PC-9 (cell line): ENCODE measurements at regions not wholly inside any gene's neighbourhood (a gene's known extent, or its start where the extent isn't known, plus 50 kb on each side); places are given as distances from the start of the nearest gene placed in this dataset.

ENCODE experiments used
- EZH2 ChIP-seq: fragments of 200-600 bp; sonication (generic); IDR thresholded peaks from 2 replicates; pipeline ENCODE4 v1.8.0; 2017; ENCODE audit warnings: antibody characterized with exemption, low read depth
- TF ChIP-seq, protein P1 (sequence below): fragments of 200-600 bp; sonication (generic); conservative IDR thresholded peaks from 2 replicates; pipeline ENCODE4 v1.6.1; 2017; ENCODE audit warnings: mixed run types, antibody characterized with exemption, mild to moderate bottlenecking, moderate library complexity

DNA sequence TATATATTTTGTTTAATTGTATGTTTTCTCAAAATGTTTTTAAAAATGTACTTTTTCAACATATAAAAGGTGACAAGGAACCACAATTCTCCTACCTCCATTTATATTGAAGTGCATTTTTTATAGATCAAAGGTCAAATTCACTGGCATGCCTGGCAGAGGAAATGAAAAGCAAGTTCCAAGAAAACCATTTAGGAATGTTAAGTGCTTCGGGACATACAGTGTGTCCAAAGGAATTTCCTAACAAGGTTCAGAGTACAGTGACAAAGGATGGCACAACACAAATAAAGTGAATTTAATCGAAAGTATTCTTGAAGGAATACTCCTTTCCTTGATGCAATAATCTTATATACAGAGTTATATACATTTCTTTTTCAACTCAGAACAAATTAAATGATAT lies 242.3 kb downstream of the CCER1 start:
- TF ChIP-seq, protein P1, sequence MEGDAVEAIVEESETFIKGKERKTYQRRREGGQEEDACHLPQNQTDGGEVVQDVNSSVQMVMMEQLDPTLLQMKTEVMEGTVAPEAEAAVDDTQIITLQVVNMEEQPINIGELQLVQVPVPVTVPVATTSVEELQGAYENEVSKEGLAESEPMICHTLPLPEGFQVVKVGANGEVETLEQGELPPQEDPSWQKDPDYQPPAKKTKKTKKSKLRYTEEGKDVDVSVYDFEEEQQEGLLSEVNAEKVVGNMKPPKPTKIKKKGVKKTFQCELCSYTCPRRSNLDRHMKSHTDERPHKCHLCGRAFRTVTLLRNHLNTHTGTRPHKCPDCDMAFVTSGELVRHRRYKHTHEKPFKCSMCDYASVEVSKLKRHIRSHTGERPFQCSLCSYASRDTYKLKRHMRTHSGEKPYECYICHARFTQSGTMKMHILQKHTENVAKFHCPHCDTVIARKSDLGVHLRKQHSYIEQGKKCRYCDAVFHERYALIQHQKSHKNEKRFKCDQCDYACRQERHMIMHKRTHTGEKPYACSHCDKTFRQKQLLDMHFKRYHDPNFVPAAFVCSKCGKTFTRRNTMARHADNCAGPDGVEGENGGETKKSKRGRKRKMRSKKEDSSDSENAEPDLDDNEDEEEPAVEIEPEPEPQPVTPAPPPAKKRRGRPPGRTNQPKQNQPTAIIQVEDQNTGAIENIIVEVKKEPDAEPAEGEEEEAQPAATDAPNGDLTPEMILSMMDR = no peak
- no peak for TF ChIP-seq EZH2
